HG03103 (cell line): ENCODE measurements at regions not wholly inside any gene's neighbourhood (a gene's known extent, or its start where the extent isn't known, plus 50 kb on each side); places are given as distances from the start of the nearest gene placed in this dataset.
A peak's percentile ranks its signal among the peaks of the same experiment; 100 is the strongest.
"Not testable (repeated sequence)": the region's sequence is repeated elsewhere in the genome, so short reads cannot be mapped to it uniquely, and the experiment has no call there.

Experiments
- ATAC-seq: cut with Tn5 transposase; IDR thresholded peaks from one replicate; pipeline ENCODE4 v1.9.1; 2021; ENCODE audit warnings: low read depth; ENCODE audit not compliant: unreplicated experiment

GRCh38 chr5:112472614-112473013 is 53.5 kb upstream of the EPB41L4A start:
- ATAC-seq: no peak

- ATAC-seq: no peak
These were observed 54.9 kb upstream of the EPB41L4A start for GRCh38 chr5:112473989-112474388.

- no peak for ATAC-seq
These were observed 56.8 kb upstream of the EPB41L4A start for GRCh38 chr5:112475747-112476365.

GRCh38 chr5:112479418-112479817 is 60.3 kb upstream of the EPB41L4A start:
- no peak for ATAC-seq

GRCh38 chr5:112480501-112480900 is 61.4 kb upstream of the EPB41L4A start:
- ATAC-seq: no peak

- ATAC-seq: no peak
These were observed 64.6 kb upstream of the EPB41L4A start for GRCh38 chr5:112483704-112484103.

GRCh38 chr5:112485934-112486355 is 66.9 kb upstream of the EPB41L4A start:
- ATAC-seq: no peak

- ATAC-seq: no peak
These were observed 72.2 kb upstream of the EPB41L4A start for GRCh38 chr5:112491257-112491656.

GRCh38 chr5:112492291-112492690 is 73.2 kb upstream of the EPB41L4A start:
- ATAC-seq: peak; percentile 100

- not testable (repeated sequence) for ATAC-seq
These were observed 84.8 kb upstream of the EPB41L4A start for GRCh38 chr5:112503749-112504501.

GRCh38 chr5:112509097-112509496 is 90.0 kb upstream of the EPB41L4A start:
- ATAC-seq: not testable (repeated sequence)

GRCh38 chr5:112511920-112512319 is 92.8 kb upstream of the EPB41L4A start:
- no peak for ATAC-seq

GRCh38 chr5:112512901-112513300 is 93.8 kb upstream of the EPB41L4A start:
- ATAC-seq: no peak

- ATAC-seq: no peak
These were observed 95.0 kb upstream of the EPB41L4A start for GRCh38 chr5:112514111-112514510.

GRCh38 chr5:112520474-112520873 is 101.4 kb upstream of the EPB41L4A start:
- not testable (repeated sequence) for ATAC-seq

GRCh38 chr5:112522891-112523673 is 104.0 kb upstream of the EPB41L4A start:
- peak; percentile 54 for ATAC-seq

GRCh38 chr5:112523674-112524263 is 104.7 kb upstream of the EPB41L4A start:
- ATAC-seq: peak; percentile 55

- ATAC-seq: no peak
These were observed 106.1 kb upstream of the EPB41L4A start for GRCh38 chr5:112525217-112525616.

GRCh38 chr5:112528928-112529327 is 109.9 kb upstream of the EPB41L4A start:
- no peak for ATAC-seq

- ATAC-seq: no peak
These were observed 110.4 kb upstream of the EPB41L4A start for GRCh38 chr5:112529525-112529924.
